Cardiac fibroblast (primary cell): ENCODE measurements at regions not wholly inside any gene's neighbourhood (a gene's known extent, or its start where the extent isn't known, plus 50 kb on each side); places are given as distances from the start of the nearest gene placed in this dataset.

Experiments used
- DNase-seq, 2 donors: peaks; one replicate each; pipeline versions ENCODE4 v3.0.0 to v3.0.0-alpha.2; 2010; ENCODE audit warnings: low read depth in 2 of 2
- H3K4me3 ChIP-seq, 2 donors: replicated peaks in 1 of 2; 1 replicate in 1 of 2; 2 replicates in 1 of 2; pipeline ENCODE4 v1.5.1; 2011; ENCODE audit warnings: low read depth in 2 of 2, low read length in 2 of 2, mild to moderate bottlenecking in 2 of 2, moderate library complexity in 1 of 2
- CTCF ChIP-seq: IDR thresholded peaks from one replicate; pipeline ENCODE4 v1.5.1; 2011; ENCODE audit warnings: low read depth, mild to moderate bottlenecking, low read length, inconsistent platforms

GRCh38 chrX:13479452-13479813, 90.0 kb upstream of the EGFL6 start:
- no peak for DNase-seq
- H3K4me3 ChIP-seq: no peak overlapping the region
- TF ChIP-seq CTCF: no peak

GRCh38 chrX:13478740-13479451, 90.5 kb upstream of the EGFL6 start:
- peak in 1 of 2 donors; percentile 28 for DNase-seq
- no peak overlapping the region for H3K4me3 ChIP-seq
- TF ChIP-seq CTCF: no peak

GRCh38 chrX:13476384-13476783, 93.0 kb upstream of the EGFL6 start:
- no peak for DNase-seq
- no peak for TF ChIP-seq CTCF
- no peak overlapping the region for H3K4me3 ChIP-seq

GRCh38 chrX:13474164-13474516, 95.3 kb upstream of the EGFL6 start:
- TF ChIP-seq CTCF: no peak
- H3K4me3 ChIP-seq: no peak overlapping the region
- DNase-seq: no peak

- peak; percentile 37 to 60 for DNase-seq
- H3K4me3 ChIP-seq: no peak overlapping the region
- TF ChIP-seq CTCF: no peak
Observed at GRCh38 chrX:13473442-13474163, 95.8 kb upstream of the EGFL6 start.

GRCh38 chrX:13472975-13473374, 96.4 kb upstream of the EGFL6 start:
- TF ChIP-seq CTCF: no peak
- no peak for DNase-seq
- no peak overlapping the region for H3K4me3 ChIP-seq
